ENCODE measurements at regions not wholly inside any gene's neighbourhood (a gene's known extent, or its start where the extent isn't known, plus 50 kb on each side); places are given as distances from the start of the nearest gene placed in this dataset.

- TF ChIP-seq CTCF (IDR thresholded peaks at IDR 0.05; ENCODE audit: insufficient read depth, missing control alignments), result no peak
- FAIRE-seq (no peak), DNase-seq (ENCODE audit: insufficient read length, low spot score) (no peak)
Observed at GRCh38 chr5:87944553-87945285, 323.9 kb downstream of the TMEM161B start.

- TF ChIP-seq CTCF (IDR thresholded peaks at IDR 0.05; ENCODE audit: insufficient read depth, missing control alignments), result no peak
- FAIRE-seq (no peak), DNase-seq (ENCODE audit: insufficient read length, low spot score) (no peak)
Observed at GRCh38 chr5:87940775-87941174, 327.9 kb downstream of the TMEM161B start.

GRCh38 chr5:87936667-87937066, 332.0 kb downstream of the TMEM161B start:
- no peak for TF ChIP-seq CTCF (IDR thresholded peaks at IDR 0.05; ENCODE audit: insufficient read depth, missing control alignments)
- FAIRE-seq, result no peak

GRCh38 chr5:87924436-87924835, 344.2 kb downstream of the TMEM161B start:
- FAIRE-seq, result no peak
- no peak for TF ChIP-seq CTCF (IDR thresholded peaks at IDR 0.05; ENCODE audit: insufficient read depth, missing control alignments)
- no peak for DNase-seq (ENCODE audit: insufficient read length, low spot score)

More at GRCh38 chr5:87936667-87937066, 332.0 kb downstream of the TMEM161B start:
- no peak for DNase-seq (ENCODE audit: insufficient read length, low spot score)

- TF ChIP-seq CTCF (IDR thresholded peaks at IDR 0.05; ENCODE audit: insufficient read depth, missing control alignments), result no peak
- DNase-seq (ENCODE audit: insufficient read length, low spot score), result no peak
- FAIRE-seq, result no peak
Observed at GRCh38 chr5:87916320-87916719, 352.3 kb downstream of the TMEM161B start.

- TF ChIP-seq CTCF (IDR thresholded peaks at IDR 0.05; ENCODE audit: insufficient read depth, missing control alignments), result no peak
- FAIRE-seq (no peak), DNase-seq (ENCODE audit: insufficient read length, low spot score) (no peak)
Observed at GRCh38 chr5:87912419-87912818, 356.2 kb downstream of the TMEM161B start.

- TF ChIP-seq CTCF (IDR thresholded peaks at IDR 0.05; ENCODE audit: insufficient read depth, missing control alignments), result no peak
- no peak for FAIRE-seq
Observed at GRCh38 chr5:87909382-87909781, 359.3 kb downstream of the TMEM161B start.

More at GRCh38 chr5:87909382-87909781, 359.3 kb downstream of the TMEM161B start:
- DNase-seq (ENCODE audit: insufficient read length, low spot score), result no peak

Data from D721Med (cell line).